GM19438 (cell line): ENCODE measurements at regions not wholly inside any gene's neighbourhood (a gene's known extent, or its start where the extent isn't known, plus 50 kb on each side); places are given as distances from the start of the nearest gene placed in this dataset.
"Not testable (repeated sequence)": the region's sequence is repeated elsewhere in the genome, so short reads cannot be mapped to it uniquely, and the experiment has no call there.

Source experiments
- ATAC-seq: cut with Tn5 transposase; IDR thresholded peaks from one replicate; pipeline ENCODE4 v1.9.1; 2021; ENCODE audit warnings: low read depth; ENCODE audit not compliant: unreplicated experiment

- ATAC-seq: no peak
Observed at GRCh38 chr2:142827170-142827569, 50.3 kb upstream of the KYNU start.

- ATAC-seq: no peak
Observed at GRCh38 chr2:142825861-142826260, 51.6 kb upstream of the KYNU start.

- ATAC-seq: no peak
Observed at GRCh38 chr2:142824756-142825155, 52.7 kb upstream of the KYNU start.

- no peak for ATAC-seq
Observed at GRCh38 chr2:142822190-142822589, 55.3 kb upstream of the KYNU start.

GRCh38 chr2:142819411-142819810 lies 58.1 kb upstream of the KYNU start:
- ATAC-seq: no peak

- ATAC-seq: no peak
Observed at GRCh38 chr2:142815375-142815774, 62.1 kb upstream of the KYNU start.

- ATAC-seq: no peak
Observed at GRCh38 chr2:142813830-142814829, 63.3 kb upstream of the KYNU start.

- ATAC-seq: not testable (repeated sequence)
Observed at GRCh38 chr2:142811644-142812043, 65.8 kb upstream of the KYNU start.

- ATAC-seq: no peak
Observed at GRCh38 chr2:142805244-142805643, 72.2 kb upstream of the KYNU start.

- ATAC-seq: no peak
Observed at GRCh38 chr2:142803158-142803557, 74.3 kb upstream of the KYNU start.

GRCh38 chr2:142796588-142796987 lies 80.9 kb upstream of the KYNU start:
- no peak for ATAC-seq

GRCh38 chr2:142796161-142796560 lies 81.3 kb upstream of the KYNU start:
- no peak for ATAC-seq

- no peak for ATAC-seq
Observed at GRCh38 chr2:142794850-142795249, 82.6 kb upstream of the KYNU start.

- not testable (repeated sequence) for ATAC-seq
Observed at GRCh38 chr2:142792328-142792727, 85.1 kb upstream of the KYNU start.

GRCh38 chr2:142791335-142791734 lies 86.1 kb upstream of the KYNU start:
- no peak for ATAC-seq

- no peak for ATAC-seq
Observed at GRCh38 chr2:142786918-142787702, 90.4 kb upstream of the KYNU start.

GRCh38 chr2:142782942-142783443 lies 94.5 kb upstream of the KYNU start:
- ATAC-seq: no peak

- ATAC-seq: no peak
Observed at GRCh38 chr2:142781146-142781545, 96.3 kb upstream of the KYNU start.

GRCh38 chr2:142778289-142778688 lies 99.2 kb upstream of the KYNU start:
- no peak for ATAC-seq

- no peak for ATAC-seq
Observed at GRCh38 chr2:142777742-142778141, 99.7 kb upstream of the KYNU start.

- ATAC-seq: no peak
Observed at GRCh38 chr2:142769761-142770160, 107.7 kb upstream of the KYNU start.
